ENCODE measurements at regions not wholly inside any gene's neighbourhood (a gene's known extent, or its start where the extent isn't known, plus 50 kb on each side); places are given as distances from the start of the nearest gene placed in this dataset.

- DNase-seq: no peak
- in situ Hi-C loops (cut with HindIII; ENCODE audit: low pct_ligation_motif_present, low pct_unique_long_range_greater_than_20kb, low sequenced_read_pairs): no loop called here
Measured at GRCh38 chr12:127660961-127661360, 606.0 kb upstream of the TMEM132C start.

- DNase-seq: no peak
- in situ Hi-C loops (cut with HindIII; ENCODE audit: low pct_ligation_motif_present, low pct_unique_long_range_greater_than_20kb, low sequenced_read_pairs): no loop called here
Measured at GRCh38 chr12:127663716-127664115, 603.3 kb upstream of the TMEM132C start.

GRCh38 chr12:127664901-127665300 is 602.1 kb upstream of the TMEM132C start:
- no peak for DNase-seq
- in situ Hi-C loops (cut with HindIII; ENCODE audit: low pct_ligation_motif_present, low pct_unique_long_range_greater_than_20kb, low sequenced_read_pairs): no loop called here

- in situ Hi-C loops (cut with HindIII; ENCODE audit: low pct_ligation_motif_present, low pct_unique_long_range_greater_than_20kb, low sequenced_read_pairs): no loop called here
- DNase-seq: no peak
Measured at GRCh38 chr12:127667131-127667685, 599.8 kb upstream of the TMEM132C start.

- DNase-seq: no peak
- in situ Hi-C loops (cut with HindIII; ENCODE audit: low pct_ligation_motif_present, low pct_unique_long_range_greater_than_20kb, low sequenced_read_pairs): no loop called here
Measured at GRCh38 chr12:127670294-127670693, 596.7 kb upstream of the TMEM132C start.

GRCh38 chr12:127670796-127671195 is 596.2 kb upstream of the TMEM132C start:
- DNase-seq: no peak
- in situ Hi-C loops (cut with HindIII; ENCODE audit: low pct_ligation_motif_present, low pct_unique_long_range_greater_than_20kb, low sequenced_read_pairs): no loop called here

GRCh38 chr12:127675936-127676335 is 591.0 kb upstream of the TMEM132C start:
- in situ Hi-C loops (cut with HindIII; ENCODE audit: low pct_ligation_motif_present, low pct_unique_long_range_greater_than_20kb, low sequenced_read_pairs): no loop called here
- no peak for DNase-seq

- peak; percentile 83 for DNase-seq
- in situ Hi-C loops (cut with HindIII; ENCODE audit: low pct_ligation_motif_present, low pct_unique_long_range_greater_than_20kb, low sequenced_read_pairs): no loop called here
Measured at GRCh38 chr12:127677537-127678131, 589.3 kb upstream of the TMEM132C start.

GRCh38 chr12:127678945-127679344 is 588.0 kb upstream of the TMEM132C start:
- in situ Hi-C loops (cut with HindIII; ENCODE audit: low pct_ligation_motif_present, low pct_unique_long_range_greater_than_20kb, low sequenced_read_pairs): no loop called here
- no peak for DNase-seq

- DNase-seq: no peak
- in situ Hi-C loops (cut with HindIII; ENCODE audit: low pct_ligation_motif_present, low pct_unique_long_range_greater_than_20kb, low sequenced_read_pairs): no loop called here
Measured at GRCh38 chr12:127680516-127680915, 586.5 kb upstream of the TMEM132C start.

GRCh38 chr12:127681151-127681754 is 585.7 kb upstream of the TMEM132C start:
- in situ Hi-C loops (cut with HindIII; ENCODE audit: low pct_ligation_motif_present, low pct_unique_long_range_greater_than_20kb, low sequenced_read_pairs): no loop called here

GRCh38 chr12:127685491-127685890 is 581.5 kb upstream of the TMEM132C start:
- DNase-seq: no peak
- in situ Hi-C loops (cut with HindIII; ENCODE audit: low pct_ligation_motif_present, low pct_unique_long_range_greater_than_20kb, low sequenced_read_pairs): no loop called here

More at GRCh38 chr12:127681151-127681754, 585.7 kb upstream of the TMEM132C start:
- DNase-seq: no peak

GRCh38 chr12:127685931-127686330 is 581.0 kb upstream of the TMEM132C start:
- DNase-seq: no peak
- in situ Hi-C loops (cut with HindIII; ENCODE audit: low pct_ligation_motif_present, low pct_unique_long_range_greater_than_20kb, low sequenced_read_pairs): no loop called here

GRCh38 chr12:127687181-127687580 is 579.8 kb upstream of the TMEM132C start:
- in situ Hi-C loops (cut with HindIII; ENCODE audit: low pct_ligation_motif_present, low pct_unique_long_range_greater_than_20kb, low sequenced_read_pairs): no loop called here
- no peak for DNase-seq

GRCh38 chr12:127688906-127689428 is 578.0 kb upstream of the TMEM132C start:
- in situ Hi-C loops (cut with HindIII; ENCODE audit: low pct_ligation_motif_present, low pct_unique_long_range_greater_than_20kb, low sequenced_read_pairs): no loop called here
- DNase-seq: no peak

- no peak for DNase-seq
- in situ Hi-C loops (cut with HindIII; ENCODE audit: low pct_ligation_motif_present, low pct_unique_long_range_greater_than_20kb, low sequenced_read_pairs): no loop called here
Measured at GRCh38 chr12:127690161-127690560, 576.8 kb upstream of the TMEM132C start.

- no peak for DNase-seq
- in situ Hi-C loops (cut with HindIII; ENCODE audit: low pct_ligation_motif_present, low pct_unique_long_range_greater_than_20kb, low sequenced_read_pairs): no loop called here
Measured at GRCh38 chr12:127696963-127697362, 570.0 kb upstream of the TMEM132C start.

- DNase-seq: no peak
- in situ Hi-C loops (cut with HindIII; ENCODE audit: low pct_ligation_motif_present, low pct_unique_long_range_greater_than_20kb, low sequenced_read_pairs): no loop called here
Measured at GRCh38 chr12:127703026-127703425, 563.9 kb upstream of the TMEM132C start.

- DNase-seq: peak; percentile 18
- in situ Hi-C loops (cut with HindIII; ENCODE audit: low pct_ligation_motif_present, low pct_unique_long_range_greater_than_20kb, low sequenced_read_pairs): no loop called here
Measured at GRCh38 chr12:127711108-127711507, 555.9 kb upstream of the TMEM132C start.

GRCh38 chr12:127712561-127712960 is 554.4 kb upstream of the TMEM132C start:
- in situ Hi-C loops (cut with HindIII; ENCODE audit: low pct_ligation_motif_present, low pct_unique_long_range_greater_than_20kb, low sequenced_read_pairs): no loop called here
- no peak for DNase-seq

Measured in ACHN (cell line).